H1 (cell line): ENCODE measurements at regions not wholly inside any gene's neighbourhood (a gene's known extent, or its start where the extent isn't known, plus 50 kb on each side); places are given as distances from the start of the nearest gene placed in this dataset.

ENCODE experiments used
- BRCA1 ChIP-seq: IDR thresholded peaks from 2 replicates; pipeline ENCODE4 v1.6.1; 2012; ENCODE audit warnings: low read depth, low read length, improper control_type of control experiment
- CEBPB ChIP-seq: IDR thresholded peaks from 2 replicates; pipeline ENCODE4 v1.6.1; 2012; ENCODE audit warnings: low read depth, low read length
- EZH2 ChIP-seq: fragments of 200-600 bp; sonication (generic); IDR thresholded peaks from 2 replicates; pipeline ENCODE4 v1.7.1; 2012; ENCODE audit warnings: low read depth, mild to moderate bottlenecking, moderate library complexity, low read length, inconsistent platforms; ENCODE audit not compliant: severe bottlenecking
- HDAC6 ChIP-seq: IDR thresholded peaks from one replicate; pipeline ENCODE4 v1.7.1; 2012; ENCODE audit warnings: low read depth, mild to moderate bottlenecking, inconsistent platforms, low read length, moderate library complexity
- PHF8 ChIP-seq: fragments of 200-600 bp; sonication (generic); conservative IDR thresholded peaks from 2 replicates; pipeline ENCODE4 v1.7.1; 2012; ENCODE audit warnings: low read depth, mild to moderate bottlenecking, inconsistent platforms, low read length, moderate library complexity
- RFX5 ChIP-seq: IDR thresholded peaks from 2 replicates; pipeline ENCODE4 v1.6.1; 2011; ENCODE audit warnings: low read depth, low read length, improper control_type of control experiment, borderline replicate concordance
- TF ChIP-seq, protein P1 (sequence below), 3 experiments: IDR thresholded peaks; 1 replicate in 2 of 3; 2 replicates in 1 of 3; pipeline versions ENCODE4 v1.5.1 to v1.6.1; 2011; ENCODE audit warnings: low read length in 3 of 3, mild to moderate bottlenecking in 3 of 3, inconsistent platforms in 2 of 3, low read depth in 1 of 3, moderate library complexity in 1 of 3; ENCODE audit not compliant: insufficient read depth in 1 of 3; ENCODE audit errors: control extremely low read depth in 1 of 3

DNA sequence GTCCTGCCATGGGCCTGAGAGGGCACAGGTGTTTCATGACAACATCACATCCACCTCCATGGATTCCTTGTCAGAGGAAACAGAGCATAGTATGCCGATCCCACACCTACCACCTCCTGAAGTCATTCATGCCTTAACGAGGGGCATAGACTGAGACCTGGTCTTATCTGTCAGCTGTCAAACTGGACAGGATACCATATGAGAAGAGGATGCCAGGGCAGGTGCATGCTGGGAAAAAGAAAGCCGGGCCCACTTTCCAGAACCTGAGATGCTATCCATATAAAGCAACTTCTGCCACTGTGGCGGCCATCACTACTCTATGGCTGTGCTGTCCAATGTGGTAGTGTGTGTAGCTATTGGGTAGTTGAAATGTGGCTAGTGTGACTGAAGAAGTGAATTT lies 116.0 kb upstream of the SIX2 start:
- TF ChIP-seq, protein P1, sequence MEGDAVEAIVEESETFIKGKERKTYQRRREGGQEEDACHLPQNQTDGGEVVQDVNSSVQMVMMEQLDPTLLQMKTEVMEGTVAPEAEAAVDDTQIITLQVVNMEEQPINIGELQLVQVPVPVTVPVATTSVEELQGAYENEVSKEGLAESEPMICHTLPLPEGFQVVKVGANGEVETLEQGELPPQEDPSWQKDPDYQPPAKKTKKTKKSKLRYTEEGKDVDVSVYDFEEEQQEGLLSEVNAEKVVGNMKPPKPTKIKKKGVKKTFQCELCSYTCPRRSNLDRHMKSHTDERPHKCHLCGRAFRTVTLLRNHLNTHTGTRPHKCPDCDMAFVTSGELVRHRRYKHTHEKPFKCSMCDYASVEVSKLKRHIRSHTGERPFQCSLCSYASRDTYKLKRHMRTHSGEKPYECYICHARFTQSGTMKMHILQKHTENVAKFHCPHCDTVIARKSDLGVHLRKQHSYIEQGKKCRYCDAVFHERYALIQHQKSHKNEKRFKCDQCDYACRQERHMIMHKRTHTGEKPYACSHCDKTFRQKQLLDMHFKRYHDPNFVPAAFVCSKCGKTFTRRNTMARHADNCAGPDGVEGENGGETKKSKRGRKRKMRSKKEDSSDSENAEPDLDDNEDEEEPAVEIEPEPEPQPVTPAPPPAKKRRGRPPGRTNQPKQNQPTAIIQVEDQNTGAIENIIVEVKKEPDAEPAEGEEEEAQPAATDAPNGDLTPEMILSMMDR (IDR thresholded peaks at IDR 0.05; ENCODE audit: control extremely low read depth in 1 of 3, insufficient read depth in 1 of 3, low read depth in 1 of 3, low read length in 3 of 3), result no peak
- TF ChIP-seq HDAC6, result no peak
- TF ChIP-seq EZH2, result no peak
- no peak for TF ChIP-seq BRCA1
- no peak for TF ChIP-seq CEBPB
- TF ChIP-seq RFX5, result no peak
- TF ChIP-seq PHF8, result no peak
